HepG2 (cell line): ENCODE measurements at regions not wholly inside any gene's neighbourhood (a gene's known extent, or its start where the extent isn't known, plus 50 kb on each side); places are given as distances from the start of the nearest gene placed in this dataset.

Experiments
- ATAC-seq: fragments of 200-7000 bp; cut with Tn5 transposase; 3 replicates; pipeline ENCODE4 v1.9.1; 2020; ENCODE audit warnings: mild to moderate bottlenecking, moderate library complexity
- BruUV-seq: library from RNA; stranded (reverse); fragments of 400-500 nt; replicated peaks from 2 replicates; lab custom pipeline; 2021; lab: Mats Ljungman, UMichigan
- CTCF ChIA-PET: fragments of 300-600 bp; formaldehyde crosslinking; extraction: SDS; loops from one replicate; lab custom pipeline; 2021; ENCODE audit warnings: low total read pairs, inconsistent platforms, low intra/inter-chr PET ratio; lab: Yijun Ruan, JAX
- POLR2A ChIA-PET: fragments of 350-600 bp; sonication (Branson Sonifier 250); formaldehyde crosslinking; loops from one replicate; lab custom pipeline; 2020; ENCODE audit warnings: antibody characterized with exemption, inconsistent platforms; lab: Yijun Ruan, JAX
- DNase-seq: peaks from one replicate; pipeline ENCODE4 v3.0.0-alpha.2; 2015; ENCODE audit warnings: low spot score
- FAIRE-seq: peaks from 3 replicates; lab custom pipeline; 2011; peaks lifted over from hg19 to GRCh38; lab: Jason Lieb, UNC
- H2AFZ ChIP-seq: one replicate; pipeline ENCODE4 v1.6.1; 2011; ENCODE audit warnings: low read length, inconsistent platforms
- H3K27ac ChIP-seq: fragments of 300-600 bp; 3 replicates; pipeline ENCODE4 v1.8.0; 2011; ENCODE audit warnings: mixed run types, mild to moderate bottlenecking, mixed read lengths, low read length, inconsistent platforms; ENCODE audit not compliant: insufficient read depth; ENCODE audit errors: extremely low read length
- H3K27me3 ChIP-seq, 2 experiments: fragments of 200-600 bp in 1 of 2; 2 replicates in 1 of 2; 3 replicates in 1 of 2; pipeline versions ENCODE4 v1.6.0 to v1.8.0; 2011; ENCODE audit warnings: low read length in 2 of 2, mild to moderate bottlenecking in 2 of 2, moderate library complexity in 2 of 2, inconsistent platforms in 1 of 2; ENCODE audit not compliant: insufficient read depth in 2 of 2, control insufficient read depth in 1 of 2
- H3K36me3 ChIP-seq, 2 experiments: fragments of 200-600 bp in 1 of 2; replicated peaks in 1 of 2; 2 replicates in 1 of 2; 3 replicates in 1 of 2; pipeline versions ENCODE4 v1.5.1 to v1.8.0; 2011; ENCODE audit warnings: low read length in 2 of 2, inconsistent platforms in 1 of 2; ENCODE audit not compliant: insufficient read depth in 2 of 2, control insufficient read depth in 1 of 2
- H3K4me1 ChIP-seq: 2 replicates; pipeline ENCODE4 v1.5.1; 2012; ENCODE audit warnings: low read length, inconsistent platforms; ENCODE audit not compliant: insufficient read depth
- H3K4me2 ChIP-seq: 2 replicates; pipeline ENCODE4 v1.6.0; 2011; ENCODE audit warnings: low read depth, low read length, inconsistent platforms
- H3K4me3 ChIP-seq, 3 experiments: fragments of 200-600 bp in 1 of 3; sonication (generic), shearing (Covaris generic) in 1 of 3; replicated peaks in 1 of 3; 2 replicates each; pipeline ENCODE4 v1.5.1; 2011 to 2016; ENCODE audit warnings: low read length in 3 of 3, inconsistent platforms in 2 of 3, low read depth in 2 of 3, mild to moderate bottlenecking in 2 of 3, control low read depth in 1 of 3, mixed read lengths in 1 of 3; ENCODE audit not compliant: insufficient read depth in 1 of 3
- H3K79me2 ChIP-seq: one replicate; pipeline ENCODE4 v1.6.1; 2011; ENCODE audit warnings: low read length, inconsistent platforms; ENCODE audit not compliant: insufficient read depth
- H3K9ac ChIP-seq: 2 replicates; pipeline ENCODE4 v1.6.0; 2011; ENCODE audit warnings: mild to moderate bottlenecking, low read depth, low read length, inconsistent platforms; ENCODE audit not compliant: insufficient read depth
- H3K9me3 ChIP-seq: 2 replicates; pipeline ENCODE4 v1.5.1; 2012; ENCODE audit warnings: mild to moderate bottlenecking, low read length
- H4K20me1 ChIP-seq: 2 replicates; pipeline ENCODE4 v1.6.0; 2011; ENCODE audit warnings: inconsistent platforms, mild to moderate bottlenecking, low read length, moderate library complexity; ENCODE audit not compliant: insufficient read depth
- ATF1 ChIP-seq: IDR thresholded peaks from 2 replicates; pipeline ENCODE4 v1.6.1; 2016; ENCODE audit warnings: mild to moderate bottlenecking, control low read depth
- KLF13 ChIP-seq: sonication (generic); formaldehyde crosslinking; IDR thresholded peaks from 2 replicates; pipeline ENCODE4 v1.4.0; 2020; ENCODE audit warnings: mild to moderate bottlenecking, missing genetic modification reagents
- LCORL ChIP-seq, 2 experiments: fragments of 450-650 bp in 1 of 2; sonication (generic) in 1 of 2; formaldehyde crosslinking in 1 of 2; IDR thresholded peaks; 2 replicates each; pipeline versions ENCODE4 v1.5.0 to v1.6.1; 2017 to 2020; ENCODE audit warnings: antibody characterized with exemption in 1 of 2, missing genetic modification reagents in 1 of 2
- NPAS2 ChIP-seq: sonication (generic); formaldehyde crosslinking; IDR thresholded peaks from 2 replicates; pipeline ENCODE4 v1.8.0; 2022; ENCODE audit warnings: mild to moderate bottlenecking, missing genetic modification reagents, borderline replicate concordance
- NRL ChIP-seq: sonication (generic); formaldehyde crosslinking; IDR thresholded peaks from 2 replicates; pipeline ENCODE4 v1.5.0; 2020; ENCODE audit warnings: missing genetic modification reagents, mild to moderate bottlenecking, moderate library complexity, borderline replicate concordance
- PRPF4 ChIP-seq: fragments of 200-400 bp; formaldehyde crosslinking; IDR thresholded peaks from 2 replicates; pipeline ENCODE4 v1.6.1; 2016; ENCODE audit warnings: low read length, low read depth; ENCODE audit not compliant: poor library complexity, severe bottlenecking
- RAD21 ChIP-seq: fragments of 450-650 bp; formaldehyde crosslinking; IDR thresholded peaks from 2 replicates; pipeline ENCODE4 v1.5.0; 2020; ENCODE audit warnings: mild to moderate bottlenecking
- SMC3 ChIP-seq: IDR thresholded peaks from 2 replicates; pipeline ENCODE4 v1.6.1; 2011; ENCODE audit warnings: low read length, improper control_type of control experiment
- ZNF253 ChIP-seq: sonication (generic); formaldehyde crosslinking; IDR thresholded peaks from 2 replicates; pipeline ENCODE4 v1.8.0; 2022; ENCODE audit warnings: mild to moderate bottlenecking, missing genetic modification reagents, borderline replicate concordance
- ZNF512B ChIP-seq: sonication (generic); formaldehyde crosslinking; IDR thresholded peaks from 2 replicates; pipeline ENCODE4 v1.5.1; 2020; ENCODE audit warnings: missing genetic modification reagents, mild to moderate bottlenecking, borderline replicate concordance
- ZNF564 ChIP-seq: sonication (generic); formaldehyde crosslinking; IDR thresholded peaks from 2 replicates; pipeline ENCODE4 v1.8.1; 2023; ENCODE audit warnings: mild to moderate bottlenecking, missing genetic modification reagents
- ZNF720 ChIP-seq: sonication (generic); formaldehyde crosslinking; IDR thresholded peaks from 2 replicates; pipeline ENCODE4 v1.4.0; 2020; ENCODE audit warnings: missing genetic modification reagents
- WGBS: methylation state at CpG from one replicate; pipeline ENCODE4 v1.1.6; 2017; ENCODE audit warnings: low lambda C conversion rate; 5-methylcytosine and 5-hydroxymethylcytosine counted together
- in situ Hi-C: cut with HindIII; loops from 2 replicates; pipeline ENCODE4 v1.10.0; 2017; ENCODE audit warnings: low pct_unique_long_range_greater_than_20kb; ENCODE audit not compliant: extremely low pct_ligation_motif_present
- intact Hi-C: fragments of 100-400 bp; cut with micrococcal nuclease; formaldehyde crosslinking; loops from one replicate; pipeline ENCODE4 v1.10.0; 2022; ENCODE audit not compliant: unreplicated experiment
- TF ChIP-seq, protein P1 (sequence below): IDR thresholded peaks from 2 replicates; pipeline ENCODE4 v1.4.0; 2020; ENCODE audit warnings: mild to moderate bottlenecking, missing genetic modification reagents
- TF ChIP-seq, protein P2 (sequence below): sonication (generic); formaldehyde crosslinking; IDR thresholded peaks from 2 replicates; pipeline ENCODE4 v1.5.0; 2020; ENCODE audit warnings: mild to moderate bottlenecking, missing genetic modification reagents, moderate library complexity

- TF ChIP-seq ZNF720 (CRISPR knock-in tag), result no peak
Measured at GRCh38 chr3:17844236-17844635, 101.8 kb upstream of the TBC1D5 start (continued).

GRCh38 chr3:17841190-17841828, 98.9 kb upstream of the TBC1D5 start:
- intact Hi-C loops (loop anchor here (1.0 to 5.0 kb wide), 4 partner anchors 196 to 1239 kb away; no protein-coding TSS in a partner anchor), in situ Hi-C loops (loop anchor here (25.0 kb wide), 1 partner anchor 1254 kb away; no protein-coding TSS in a partner anchor)
- Histone ChIP-seq H3K4me2 (no peak overlapping the region), H3K4me1 (no peaks in the 10 kb centered on the region), H4K20me1 (no peaks in the 10 kb centered on the region), H3K9ac (no peak overlapping the region), H3K27me3 (no peaks in the 10 kb centered on the region), H2AFZ (no peak overlapping the region), H3K27ac (no peak overlapping the region), H3K36me3 (no peaks in the 10 kb centered on the region), H3K9me3 (no peaks in the 10 kb centered on the region), H3K79me2 (no peaks in the 10 kb centered on the region), H3K4me3 (no peak overlapping the region)
- no TSS peak for BruUV-seq
- WGBS, result 10% methylated on average over 7 of the region's 9 CpGs
- ATAC-seq (peak; percentile 99), DNase-seq (peak; percentile 57), FAIRE-seq (peak; percentile 81)
- POLR2A ChIA-PET, result interaction anchor here (1.2 kb wide), 1 partner anchor 99 kb away, joined by 4 read pairs; the partner anchor contains the start of gene TBC1D5
- CTCF ChIA-PET, result interaction anchor here (0.7 to 2.3 kb wide), 4 partner anchors 196 to 1240 kb away, joined by 3 to 27 read pairs (median 7); no protein-coding TSS in a partner anchor
- TF ChIP-seq ZNF564 (CRISPR knock-in tag), result no peak
- no peak for TF ChIP-seq ZNF512B (CRISPR knock-in tag)
- peak; percentile 81 for TF ChIP-seq SMC3
- peak; percentile 90 for TF ChIP-seq RAD21
- TF ChIP-seq LCORL (IDR thresholded peaks at IDR 0.05), result no peak
- TF ChIP-seq LCORL (CRISPR knock-in tag; IDR thresholded peaks at IDR 0.05), result no peak
- no peak for TF ChIP-seq ZNF253
- no peak for TF ChIP-seq NRL (CRISPR knock-in tag)
- TF ChIP-seq KLF13 (CRISPR knock-in tag), result no peak
- TF ChIP-seq PRPF4, result no peak
- TF ChIP-seq, protein P1, sequence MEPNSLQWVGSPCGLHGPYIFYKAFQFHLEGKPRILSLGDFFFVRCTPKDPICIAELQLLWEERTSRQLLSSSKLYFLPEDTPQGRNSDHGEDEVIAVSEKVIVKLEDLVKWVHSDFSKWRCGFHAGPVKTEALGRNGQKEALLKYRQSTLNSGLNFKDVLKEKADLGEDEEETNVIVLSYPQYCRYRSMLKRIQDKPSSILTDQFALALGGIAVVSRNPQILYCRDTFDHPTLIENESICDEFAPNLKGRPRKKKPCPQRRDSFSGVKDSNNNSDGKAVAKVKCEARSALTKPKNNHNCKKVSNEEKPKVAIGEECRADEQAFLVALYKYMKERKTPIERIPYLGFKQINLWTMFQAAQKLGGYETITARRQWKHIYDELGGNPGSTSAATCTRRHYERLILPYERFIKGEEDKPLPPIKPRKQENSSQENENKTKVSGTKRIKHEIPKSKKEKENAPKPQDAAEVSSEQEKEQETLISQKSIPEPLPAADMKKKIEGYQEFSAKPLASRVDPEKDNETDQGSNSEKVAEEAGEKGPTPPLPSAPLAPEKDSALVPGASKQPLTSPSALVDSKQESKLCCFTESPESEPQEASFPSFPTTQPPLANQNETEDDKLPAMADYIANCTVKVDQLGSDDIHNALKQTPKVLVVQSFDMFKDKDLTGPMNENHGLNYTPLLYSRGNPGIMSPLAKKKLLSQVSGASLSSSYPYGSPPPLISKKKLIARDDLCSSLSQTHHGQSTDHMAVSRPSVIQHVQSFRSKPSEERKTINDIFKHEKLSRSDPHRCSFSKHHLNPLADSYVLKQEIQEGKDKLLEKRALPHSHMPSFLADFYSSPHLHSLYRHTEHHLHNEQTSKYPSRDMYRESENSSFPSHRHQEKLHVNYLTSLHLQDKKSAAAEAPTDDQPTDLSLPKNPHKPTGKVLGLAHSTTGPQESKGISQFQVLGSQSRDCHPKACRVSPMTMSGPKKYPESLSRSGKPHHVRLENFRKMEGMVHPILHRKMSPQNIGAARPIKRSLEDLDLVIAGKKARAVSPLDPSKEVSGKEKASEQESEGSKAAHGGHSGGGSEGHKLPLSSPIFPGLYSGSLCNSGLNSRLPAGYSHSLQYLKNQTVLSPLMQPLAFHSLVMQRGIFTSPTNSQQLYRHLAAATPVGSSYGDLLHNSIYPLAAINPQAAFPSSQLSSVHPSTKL (CRISPR knock-in tag), result peak; percentile 41; the same call in 1 of the 2 replicates
- TF ChIP-seq, protein P2, sequence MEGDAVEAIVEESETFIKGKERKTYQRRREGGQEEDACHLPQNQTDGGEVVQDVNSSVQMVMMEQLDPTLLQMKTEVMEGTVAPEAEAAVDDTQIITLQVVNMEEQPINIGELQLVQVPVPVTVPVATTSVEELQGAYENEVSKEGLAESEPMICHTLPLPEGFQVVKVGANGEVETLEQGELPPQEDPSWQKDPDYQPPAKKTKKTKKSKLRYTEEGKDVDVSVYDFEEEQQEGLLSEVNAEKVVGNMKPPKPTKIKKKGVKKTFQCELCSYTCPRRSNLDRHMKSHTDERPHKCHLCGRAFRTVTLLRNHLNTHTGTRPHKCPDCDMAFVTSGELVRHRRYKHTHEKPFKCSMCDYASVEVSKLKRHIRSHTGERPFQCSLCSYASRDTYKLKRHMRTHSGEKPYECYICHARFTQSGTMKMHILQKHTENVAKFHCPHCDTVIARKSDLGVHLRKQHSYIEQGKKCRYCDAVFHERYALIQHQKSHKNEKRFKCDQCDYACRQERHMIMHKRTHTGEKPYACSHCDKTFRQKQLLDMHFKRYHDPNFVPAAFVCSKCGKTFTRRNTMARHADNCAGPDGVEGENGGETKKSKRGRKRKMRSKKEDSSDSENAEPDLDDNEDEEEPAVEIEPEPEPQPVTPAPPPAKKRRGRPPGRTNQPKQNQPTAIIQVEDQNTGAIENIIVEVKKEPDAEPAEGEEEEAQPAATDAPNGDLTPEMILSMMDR, result peak; percentile 96
- no peak for TF ChIP-seq ATF1
- no peak for TF ChIP-seq NPAS2
